ENCODE measurements at regions not wholly inside any gene's neighbourhood (a gene's known extent, or its start where the extent isn't known, plus 50 kb on each side); places are given as distances from the start of the nearest gene placed in this dataset.

- no peak for DNase-seq (ENCODE audit: low read depth)
- TF ChIP-seq CTCF (IDR thresholded peaks at IDR 0.05; ENCODE audit: low read depth, low read length) (no peak), POLR2A (IDR thresholded peaks at IDR 0.05; ENCODE audit: extremely low read depth, insufficient read length) (no peak), MAX (IDR thresholded peaks at IDR 0.05; ENCODE audit: low read depth, low read length) (no peak), MYC (IDR thresholded peaks at IDR 0.05; ENCODE audit: low read depth, low read length) (no peak)
Measured at GRCh38 chr10:6729861-6730344, 149.8 kb upstream of the PRKCQ start.

GRCh38 chr10:6729071-6729774 is 149.1 kb upstream of the PRKCQ start:
- TF ChIP-seq POLR2A (IDR thresholded peaks at IDR 0.05; ENCODE audit: extremely low read depth, insufficient read length) (no peak), MYC (IDR thresholded peaks at IDR 0.05; ENCODE audit: low read depth, low read length) (no peak), MAX (IDR thresholded peaks at IDR 0.05; ENCODE audit: low read depth, low read length) (no peak), CTCF (IDR thresholded peaks at IDR 0.05; ENCODE audit: low read depth, low read length) (no peak)
- H3K4me3 ChIP-seq (ENCODE audit: low read depth, low read length), result no peak overlapping the region
- no peak for DNase-seq (ENCODE audit: low read depth)

More at GRCh38 chr10:6729861-6730344, 149.8 kb upstream of the PRKCQ start:
- no peak overlapping the region for H3K4me3 ChIP-seq (ENCODE audit: low read depth, low read length)

GRCh38 chr10:6726924-6727323 is 146.8 kb upstream of the PRKCQ start:
- H3K4me3 ChIP-seq (ENCODE audit: low read depth, low read length), result no peak overlapping the region
- DNase-seq (ENCODE audit: low read depth), result no peak
- no peak for TF ChIP-seq CTCF (IDR thresholded peaks at IDR 0.05; ENCODE audit: low read depth, low read length)
- TF ChIP-seq MAX (IDR thresholded peaks at IDR 0.05; ENCODE audit: low read depth, low read length), result no peak
- no peak for TF ChIP-seq MYC (IDR thresholded peaks at IDR 0.05; ENCODE audit: low read depth, low read length)
- no peak for TF ChIP-seq POLR2A (IDR thresholded peaks at IDR 0.05; ENCODE audit: extremely low read depth, insufficient read length)

- no peak overlapping the region for H3K4me3 ChIP-seq (ENCODE audit: low read depth, low read length)
- TF ChIP-seq CTCF (IDR thresholded peaks at IDR 0.05; ENCODE audit: low read depth, low read length), result no peak
- no peak for DNase-seq (ENCODE audit: low read depth)
Measured at GRCh38 chr10:6722616-6723004, 142.5 kb upstream of the PRKCQ start.

- DNase-seq (ENCODE audit: low read depth), result no peak
- no peak overlapping the region for H3K4me3 ChIP-seq (ENCODE audit: low read depth, low read length)
- TF ChIP-seq MYC (IDR thresholded peaks at IDR 0.05; ENCODE audit: low read depth, low read length), result no peak
- TF ChIP-seq MAX (IDR thresholded peaks at IDR 0.05; ENCODE audit: low read depth, low read length), result no peak
- no peak for TF ChIP-seq POLR2A (IDR thresholded peaks at IDR 0.05; ENCODE audit: extremely low read depth, insufficient read length)
- no peak for TF ChIP-seq CTCF (IDR thresholded peaks at IDR 0.05; ENCODE audit: low read depth, low read length)
Measured at GRCh38 chr10:6721964-6722615, 142.0 kb upstream of the PRKCQ start.

Data from NB4 (cell line).